GM23338 (cell line): ENCODE measurements at regions not wholly inside any gene's neighbourhood (a gene's known extent, or its start where the extent isn't known, plus 50 kb on each side); places are given as distances from the start of the nearest gene placed in this dataset.

Experiments
- ATAC-seq: fragments of 200-7000 bp; cut with Tn5 transposase; 3 replicates; pipeline ENCODE4 v1.9.1; 2020
- DNase-seq: peaks from one replicate; pipeline ENCODE4 v3.0.0-alpha.2; 2015; ENCODE audit warnings: low spot score
- H2AFZ ChIP-seq: fragments of 200-600 bp; sonication (generic); 2 replicates; pipeline ENCODE4 v1.8.0; 2016; ENCODE audit warnings: antibody characterized with exemption, mild to moderate bottlenecking, moderate library complexity
- H3F3A ChIP-seq: fragments of 200-600 bp; sonication (generic); replicated peaks from 2 replicates; pipeline ENCODE4 v1.8.0; 2017; ENCODE audit warnings: antibody characterized with exemption, mixed run types, low read depth
- H3K27ac ChIP-seq: fragments of 200-600 bp; sonication (generic); 2 replicates; pipeline ENCODE4 v1.6.1; 2016; ENCODE audit warnings: low read depth
- H3K27me3 ChIP-seq: fragments of 200-600 bp; sonication (generic); 2 replicates; pipeline ENCODE4 v1.8.0; 2016; ENCODE audit warnings: mild to moderate bottlenecking, mixed run types, moderate library complexity; ENCODE audit not compliant: insufficient read depth
- H3K36me3 ChIP-seq: fragments of 200-600 bp; sonication (generic); 2 replicates; pipeline ENCODE4 v1.8.0; 2016; ENCODE audit warnings: mild to moderate bottlenecking; ENCODE audit not compliant: insufficient read depth
- H3K4me1 ChIP-seq: fragments of 200-600 bp; sonication (generic); 2 replicates; pipeline ENCODE4 v1.8.0; 2016; ENCODE audit warnings: mild to moderate bottlenecking, moderate library complexity; ENCODE audit not compliant: insufficient read depth
- H3K4me2 ChIP-seq: fragments of 200-600 bp; sonication (generic); 2 replicates; pipeline ENCODE4 v1.7.1; 2017; ENCODE audit warnings: mixed run types
- H3K4me3 ChIP-seq: fragments of 200-600 bp; sonication (generic); 2 replicates; pipeline ENCODE4 v1.6.1; 2016; ENCODE audit warnings: mixed run types
- H3K79me2 ChIP-seq: fragments of 200-600 bp; sonication (generic); replicated peaks from 2 replicates; pipeline ENCODE4 v1.8.0; 2017; ENCODE audit warnings: mild to moderate bottlenecking; ENCODE audit not compliant: insufficient read depth
- H3K9me2 ChIP-seq: fragments of 200-600 bp; sonication (generic); 2 replicates; pipeline ENCODE4 v1.8.0; 2017; ENCODE audit not compliant: insufficient read depth
- H4K20me1 ChIP-seq: fragments of 200-600 bp; sonication (generic); replicated peaks from 2 replicates; pipeline ENCODE4 v1.8.0; 2017; ENCODE audit warnings: mild to moderate bottlenecking; ENCODE audit not compliant: insufficient read depth
- H3K27ac Mint-ChIP-seq: 2 replicates; pipeline ENCODE4 v1.8.0; 2020; ENCODE audit warnings: inconsistent platforms, mild to moderate bottlenecking, moderate library complexity, mixed read lengths
- H3K27me3 Mint-ChIP-seq: 3 replicates; pipeline ENCODE4 v1.8.0; 2022; ENCODE audit warnings: low read depth, mild to moderate bottlenecking, moderate library complexity, mixed read lengths, inconsistent platforms; ENCODE audit not compliant: insufficient read depth, poor library complexity
- H3K36me3 Mint-ChIP-seq: 3 replicates; pipeline ENCODE4 v1.8.0; 2021; ENCODE audit warnings: low read depth, mild to moderate bottlenecking, inconsistent platforms, moderate library complexity, mixed read lengths
- H3K4me1 Mint-ChIP-seq: 3 replicates; pipeline ENCODE4 v1.8.0; 2020; ENCODE audit warnings: mild to moderate bottlenecking, inconsistent platforms, mixed read lengths
- H3K4me3 Mint-ChIP-seq: 3 replicates; pipeline ENCODE4 v1.8.0; 2021; ENCODE audit warnings: moderate library complexity, mild to moderate bottlenecking, inconsistent platforms, mixed read lengths
- H3K9me3 Mint-ChIP-seq: 3 replicates; pipeline ENCODE4 v1.8.0; 2020; ENCODE audit warnings: moderate library complexity, mild to moderate bottlenecking, inconsistent platforms, mixed read lengths
- CREB1 ChIP-seq: fragments of 250-450 bp; sonication (Bioruptor Pico); IDR thresholded peaks from 2 replicates; pipeline ENCODE4 v1.5.0; 2020; ENCODE audit warnings: low read depth, mild to moderate bottlenecking, moderate library complexity
- JUNB ChIP-seq: IDR thresholded peaks from one replicate; pipeline ENCODE4 v1.6.1; 2016; ENCODE audit warnings: antibody characterized with exemption; ENCODE audit not compliant: unreplicated experiment
- POLR2AphosphoS5 ChIP-seq: IDR thresholded peaks from 2 replicates; pipeline ENCODE4 v1.6.1; 2016; ENCODE audit warnings: antibody characterized with exemption, low read depth
- ZNF114 ChIP-seq: fragments of 250-450 bp; sonication (Bioruptor Pico); IDR thresholded peaks from 2 replicates; pipeline ENCODE4 v1.5.0; 2020; ENCODE audit warnings: mild to moderate bottlenecking, moderate library complexity
- TF ChIP-seq, protein P1 (sequence below): fragments of 250-450 bp; sonication (Bioruptor Pico); IDR thresholded peaks from 2 replicates; pipeline ENCODE4 v1.5.0; 2020; ENCODE audit warnings: mild to moderate bottlenecking, moderate library complexity
- TF ChIP-seq, protein P2 (sequence below): IDR thresholded peaks from 2 replicates; pipeline ENCODE4 v1.6.1; 2016; ENCODE audit warnings: antibody characterized with exemption
- TF ChIP-seq, protein P3 (sequence below): IDR thresholded peaks from one replicate; pipeline ENCODE4 v1.6.1; 2018; ENCODE audit warnings: antibody characterized with exemption; ENCODE audit not compliant: unreplicated experiment

DNA sequence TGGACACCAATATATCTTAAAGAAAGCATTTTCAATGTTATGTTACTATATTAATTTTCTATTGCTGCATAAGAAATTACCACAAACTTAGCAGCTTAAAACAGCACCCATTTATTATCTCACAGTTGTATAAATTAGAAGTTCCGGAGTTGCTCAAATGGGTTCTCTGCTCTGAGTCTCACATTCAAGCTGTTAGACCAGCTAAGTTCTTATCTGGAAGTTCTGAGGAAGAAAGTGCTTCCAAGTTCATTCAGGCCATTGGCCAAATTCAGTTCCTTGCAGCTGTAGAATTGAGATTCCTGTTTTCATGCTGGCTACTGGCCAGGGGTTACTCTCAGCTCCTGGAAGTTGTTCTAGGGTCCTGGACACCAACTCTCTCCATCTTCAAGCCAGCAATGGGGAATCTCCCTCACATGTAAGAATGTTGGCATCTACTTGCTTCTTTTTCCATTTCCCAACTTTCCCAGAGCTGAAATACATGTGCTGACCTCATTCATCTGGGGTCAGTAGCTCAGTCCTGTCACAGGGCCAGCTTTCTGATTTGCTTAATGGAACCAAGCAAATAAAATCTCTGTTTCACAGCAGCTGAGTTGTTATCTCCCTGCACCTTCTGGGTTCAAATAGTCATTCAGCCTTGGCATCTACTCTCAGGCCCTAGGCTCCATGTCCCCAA lies 99.6 kb upstream of the INTU start (continued):
- TF ChIP-seq, protein P1, sequence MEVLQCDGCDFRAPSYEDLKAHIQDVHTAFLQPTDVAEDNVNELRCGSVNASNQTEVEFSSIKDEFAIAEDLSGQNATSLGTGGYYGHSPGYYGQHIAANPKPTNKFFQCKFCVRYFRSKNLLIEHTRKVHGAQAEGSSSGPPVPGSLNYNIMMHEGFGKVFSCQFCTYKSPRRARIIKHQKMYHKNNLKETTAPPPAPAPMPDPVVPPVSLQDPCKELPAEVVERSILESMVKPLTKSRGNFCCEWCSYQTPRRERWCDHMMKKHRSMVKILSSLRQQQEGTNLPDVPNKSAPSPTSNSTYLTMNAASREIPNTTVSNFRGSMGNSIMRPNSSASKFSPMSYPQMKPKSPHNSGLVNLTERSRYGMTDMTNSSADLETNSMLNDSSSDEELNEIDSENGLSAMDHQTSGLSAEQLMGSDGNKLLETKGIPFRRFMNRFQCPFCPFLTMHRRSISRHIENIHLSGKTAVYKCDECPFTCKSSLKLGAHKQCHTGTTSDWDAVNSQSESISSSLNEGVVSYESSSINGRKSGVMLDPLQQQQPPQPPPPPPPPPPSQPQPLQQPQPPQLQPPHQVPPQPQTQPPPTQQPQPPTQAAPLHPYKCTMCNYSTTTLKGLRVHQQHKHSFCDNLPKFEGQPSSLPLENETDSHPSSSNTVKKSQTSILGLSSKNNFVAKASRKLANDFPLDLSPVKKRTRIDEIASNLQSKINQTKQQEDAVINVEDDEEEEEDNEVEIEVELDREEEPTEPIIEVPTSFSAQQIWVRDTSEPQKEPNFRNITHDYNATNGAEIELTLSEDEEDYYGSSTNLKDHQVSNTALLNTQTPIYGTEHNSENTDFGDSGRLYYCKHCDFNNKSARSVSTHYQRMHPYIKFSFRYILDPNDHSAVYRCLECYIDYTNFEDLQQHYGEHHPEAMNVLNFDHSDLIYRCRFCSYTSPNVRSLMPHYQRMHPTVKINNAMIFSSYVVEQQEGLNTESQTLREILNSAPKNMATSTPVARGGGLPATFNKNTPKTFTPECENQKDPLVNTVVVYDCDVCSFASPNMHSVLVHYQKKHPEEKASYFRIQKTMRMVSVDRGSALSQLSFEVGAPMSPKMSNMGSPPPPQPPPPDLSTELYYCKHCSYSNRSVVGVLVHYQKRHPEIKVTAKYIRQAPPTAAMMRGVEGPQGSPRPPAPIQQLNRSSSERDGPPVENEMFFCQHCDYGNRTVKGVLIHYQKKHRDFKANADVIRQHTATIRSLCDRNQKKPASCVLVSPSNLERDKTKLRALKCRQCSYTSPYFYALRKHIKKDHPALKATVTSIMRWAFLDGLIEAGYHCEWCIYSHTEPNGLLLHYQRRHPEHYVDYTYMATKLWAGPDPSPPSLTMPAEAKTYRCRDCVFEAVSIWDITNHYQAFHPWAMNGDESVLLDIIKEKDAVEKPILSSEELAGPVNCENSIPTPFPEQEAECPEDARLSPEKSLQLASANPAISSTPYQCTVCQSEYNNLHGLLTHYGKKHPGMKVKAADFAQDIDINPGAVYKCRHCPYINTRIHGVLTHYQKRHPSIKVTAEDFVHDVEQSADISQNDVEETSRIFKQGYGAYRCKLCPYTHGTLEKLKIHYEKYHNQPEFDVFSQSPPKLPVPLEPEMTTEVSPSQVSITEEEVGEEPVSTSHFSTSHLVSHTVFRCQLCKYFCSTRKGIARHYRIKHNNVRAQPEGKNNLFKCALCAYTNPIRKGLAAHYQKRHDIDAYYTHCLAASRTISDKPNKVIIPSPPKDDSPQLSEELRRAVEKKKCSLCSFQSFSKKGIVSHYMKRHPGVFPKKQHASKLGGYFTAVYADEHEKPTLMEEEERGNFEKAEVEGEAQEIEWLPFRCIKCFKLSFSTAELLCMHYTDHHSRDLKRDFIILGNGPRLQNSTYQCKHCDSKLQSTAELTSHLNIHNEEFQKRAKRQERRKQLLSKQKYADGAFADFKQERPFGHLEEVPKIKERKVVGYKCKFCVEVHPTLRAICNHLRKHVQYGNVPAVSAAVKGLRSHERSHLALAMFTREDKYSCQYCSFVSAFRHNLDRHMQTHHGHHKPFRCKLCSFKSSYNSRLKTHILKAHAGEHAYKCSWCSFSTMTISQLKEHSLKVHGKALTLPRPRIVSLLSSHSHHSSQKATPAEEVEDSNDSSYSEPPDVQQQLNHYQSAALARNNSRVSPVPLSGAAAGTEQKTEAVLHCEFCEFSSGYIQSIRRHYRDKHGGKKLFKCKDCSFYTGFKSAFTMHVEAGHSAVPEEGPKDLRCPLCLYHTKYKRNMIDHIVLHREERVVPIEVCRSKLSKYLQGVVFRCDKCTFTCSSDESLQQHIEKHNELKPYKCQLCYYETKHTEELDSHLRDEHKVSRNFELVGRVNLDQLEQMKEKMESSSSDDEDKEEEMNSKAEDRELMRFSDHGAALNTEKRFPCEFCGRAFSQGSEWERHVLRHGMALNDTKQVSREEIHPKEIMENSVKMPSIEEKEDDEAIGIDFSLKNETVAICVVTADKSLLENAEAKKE (CRISPR knock-in tag), result no peak
- TF ChIP-seq, protein P2, sequence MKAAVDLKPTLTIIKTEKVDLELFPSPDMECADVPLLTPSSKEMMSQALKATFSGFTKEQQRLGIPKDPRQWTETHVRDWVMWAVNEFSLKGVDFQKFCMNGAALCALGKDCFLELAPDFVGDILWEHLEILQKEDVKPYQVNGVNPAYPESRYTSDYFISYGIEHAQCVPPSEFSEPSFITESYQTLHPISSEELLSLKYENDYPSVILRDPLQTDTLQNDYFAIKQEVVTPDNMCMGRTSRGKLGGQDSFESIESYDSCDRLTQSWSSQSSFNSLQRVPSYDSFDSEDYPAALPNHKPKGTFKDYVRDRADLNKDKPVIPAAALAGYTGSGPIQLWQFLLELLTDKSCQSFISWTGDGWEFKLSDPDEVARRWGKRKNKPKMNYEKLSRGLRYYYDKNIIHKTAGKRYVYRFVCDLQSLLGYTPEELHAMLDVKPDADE, result no peak

DNA sequence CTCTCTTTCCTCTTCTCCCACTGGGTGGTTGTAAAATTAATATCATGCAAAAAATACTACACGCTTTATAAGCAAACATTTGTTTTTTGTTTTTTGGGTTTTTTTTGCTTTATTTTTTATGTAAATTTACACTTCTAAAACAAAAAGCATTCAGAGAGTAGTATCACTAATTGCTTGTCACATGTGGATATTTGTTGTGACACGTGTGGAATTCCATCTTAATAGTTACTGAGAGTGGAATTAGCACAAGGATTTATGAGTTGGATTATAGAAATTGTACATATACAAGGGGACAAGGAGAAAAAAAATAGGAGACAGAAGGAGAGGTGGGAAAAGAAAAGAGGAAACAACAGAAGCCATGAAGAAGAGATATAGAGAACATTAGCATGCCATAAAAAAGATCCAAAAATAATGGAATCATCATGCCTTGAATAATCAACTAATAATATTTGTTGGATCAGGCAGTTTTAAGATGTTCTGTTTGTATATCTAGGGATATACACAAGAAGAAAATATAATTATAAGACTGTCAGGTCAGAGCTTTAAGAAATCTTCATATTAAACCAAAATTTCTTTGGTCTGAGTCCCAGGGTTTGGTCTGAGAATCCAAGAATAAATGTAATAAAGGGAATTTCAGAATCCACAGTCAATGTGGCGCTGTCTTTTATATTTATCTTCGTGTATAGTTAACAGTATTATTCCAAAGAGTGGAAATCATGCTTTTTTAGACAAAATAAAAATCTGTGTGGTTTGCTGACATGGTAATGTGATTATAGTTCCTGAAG lies 98.5 kb upstream of the INTU start:
- no peak overlapping the region for H3K4me2 ChIP-seq
- H3K9me3 Mint-ChIP-seq, result peaks cover 5% of the 10 kb centered on the region; the same call in 2 of the 3 replicates
- H3K9me2 ChIP-seq, result no peaks in the 10 kb centered on the region
- H3K27ac Mint-ChIP-seq, result no peak overlapping the region
- no peaks in the 10 kb centered on the region for H3K27me3 ChIP-seq
- H3F3A ChIP-seq, result no peaks in the 10 kb centered on the region
- no peaks in the 10 kb centered on the region for H4K20me1 ChIP-seq
- H3K36me3 ChIP-seq, result no peaks in the 10 kb centered on the region; the same call in 1 of the 2 replicates
- DNase-seq (no peak), ATAC-seq (no peak)
- H3K4me3 ChIP-seq, result no peak overlapping the region
- H3K79me2 ChIP-seq, result no peaks in the 10 kb centered on the region
- H3K4me1 Mint-ChIP-seq, result peaks cover 5% of the 10 kb centered on the region; the same call in 1 of the 3 replicates
- no peak overlapping the region for H3K27ac ChIP-seq
- peaks cover 4% of the 10 kb centered on the region; the same call in 2 of the 3 replicates for H3K36me3 Mint-ChIP-seq
- peaks cover 4% of the 10 kb centered on the region for H3K4me1 ChIP-seq
- H3K27me3 Mint-ChIP-seq, result peaks cover 3% of the 10 kb centered on the region
- H3K4me3 Mint-ChIP-seq, result no peak overlapping the region
- no peak overlapping the region for H2AFZ ChIP-seq
- TF ChIP-seq POLR2AphosphoS5 (no peak), JUNB (no peak), CREB1 (CRISPR knock-in tag) (no peak), ZNF114 (no peak)
- TF ChIP-seq, protein P2, result no peak
- TF ChIP-seq, protein P3, sequence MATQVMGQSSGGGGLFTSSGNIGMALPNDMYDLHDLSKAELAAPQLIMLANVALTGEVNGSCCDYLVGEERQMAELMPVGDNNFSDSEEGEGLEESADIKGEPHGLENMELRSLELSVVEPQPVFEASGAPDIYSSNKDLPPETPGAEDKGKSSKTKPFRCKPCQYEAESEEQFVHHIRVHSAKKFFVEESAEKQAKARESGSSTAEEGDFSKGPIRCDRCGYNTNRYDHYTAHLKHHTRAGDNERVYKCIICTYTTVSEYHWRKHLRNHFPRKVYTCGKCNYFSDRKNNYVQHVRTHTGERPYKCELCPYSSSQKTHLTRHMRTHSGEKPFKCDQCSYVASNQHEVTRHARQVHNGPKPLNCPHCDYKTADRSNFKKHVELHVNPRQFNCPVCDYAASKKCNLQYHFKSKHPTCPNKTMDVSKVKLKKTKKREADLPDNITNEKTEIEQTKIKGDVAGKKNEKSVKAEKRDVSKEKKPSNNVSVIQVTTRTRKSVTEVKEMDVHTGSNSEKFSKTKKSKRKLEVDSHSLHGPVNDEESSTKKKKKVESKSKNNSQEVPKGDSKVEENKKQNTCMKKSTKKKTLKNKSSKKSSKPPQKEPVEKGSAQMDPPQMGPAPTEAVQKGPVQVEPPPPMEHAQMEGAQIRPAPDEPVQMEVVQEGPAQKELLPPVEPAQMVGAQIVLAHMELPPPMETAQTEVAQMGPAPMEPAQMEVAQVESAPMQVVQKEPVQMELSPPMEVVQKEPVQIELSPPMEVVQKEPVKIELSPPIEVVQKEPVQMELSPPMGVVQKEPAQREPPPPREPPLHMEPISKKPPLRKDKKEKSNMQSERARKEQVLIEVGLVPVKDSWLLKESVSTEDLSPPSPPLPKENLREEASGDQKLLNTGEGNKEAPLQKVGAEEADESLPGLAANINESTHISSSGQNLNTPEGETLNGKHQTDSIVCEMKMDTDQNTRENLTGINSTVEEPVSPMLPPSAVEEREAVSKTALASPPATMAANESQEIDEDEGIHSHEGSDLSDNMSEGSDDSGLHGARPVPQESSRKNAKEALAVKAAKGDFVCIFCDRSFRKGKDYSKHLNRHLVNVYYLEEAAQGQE, result no peak
